Liver (tissue), 8 donors: ENCODE measurements at regions not wholly inside any gene's neighbourhood (a gene's known extent, or its start where the extent isn't known, plus 50 kb on each side); places are given as distances from the start of the nearest gene placed in this dataset.

Source experiments
- DNase-seq: peaks from one replicate; pipeline ENCODE4 v3.0.0-alpha.2; 2017; ENCODE audit warnings: low spot score
- H3K27ac ChIP-seq, 2 donors: one replicate each; pipeline ENCODE4 v1.7.0; 2013; ENCODE audit warnings: inconsistent platforms in 2 of 2, low read length in 2 of 2, control low read depth in 1 of 2, low read depth in 1 of 2, mild to moderate bottlenecking in 1 of 2
- H3K27me3 ChIP-seq, 4 donors: one replicate each; pipeline versions ENCODE4 v1.6.1 to v1.7.0; 2013; ENCODE audit warnings: low read length in 3 of 4, inconsistent platforms in 1 of 4, mild to moderate bottlenecking in 1 of 4, moderate library complexity in 1 of 4; ENCODE audit not compliant: control insufficient read depth in 4 of 4, insufficient read depth in 4 of 4
- H3K36me3 ChIP-seq, 4 donors: one replicate each; pipeline versions ENCODE4 v1.6.1 to v1.7.0; 2013; ENCODE audit warnings: low read length in 3 of 4, mild to moderate bottlenecking in 3 of 4, low read depth in 1 of 4, moderate library complexity in 1 of 4; ENCODE audit not compliant: control insufficient read depth in 4 of 4, insufficient read depth in 3 of 4
- H3K4me1 ChIP-seq, 4 donors: one replicate each; pipeline versions ENCODE4 v1.6.1 to v1.7.0; 2013; ENCODE audit warnings: low read length in 3 of 4, mild to moderate bottlenecking in 3 of 4, moderate library complexity in 1 of 4; ENCODE audit not compliant: control insufficient read depth in 4 of 4, insufficient read depth in 4 of 4
- H3K4me3 ChIP-seq, 3 donors: one replicate each; pipeline versions ENCODE4 v1.6.1 to v1.7.0; 2013; ENCODE audit warnings: low read length in 3 of 3, control low read depth in 1 of 3, low read depth in 1 of 3, mild to moderate bottlenecking in 1 of 3
- H3K9ac ChIP-seq, 2 donors: one replicate each; pipeline ENCODE4 v1.7.0; 2013; ENCODE audit warnings: low read length in 2 of 2, mild to moderate bottlenecking in 2 of 2, moderate library complexity in 2 of 2, control low read depth in 1 of 2, low read depth in 1 of 2
- H3K9me3 ChIP-seq, 4 donors: one replicate each; pipeline versions ENCODE4 v1.6.1 to v1.7.0; 2013; ENCODE audit warnings: low read length in 3 of 4; ENCODE audit not compliant: control insufficient read depth in 4 of 4
- ATF3 ChIP-seq: IDR thresholded peaks from 2 replicates; pipeline ENCODE4 v1.6.1; 2016; ENCODE audit warnings: antibody characterized with exemption
- CTCF ChIP-seq: fragments of 150-350 bp; IDR thresholded peaks from 2 replicates; pipeline ENCODE4 v1.5.1; 2017; ENCODE audit warnings: improper control_type of control experiment, low read depth, low read length; ENCODE audit not compliant: missing input control
- FOXA1 ChIP-seq: IDR thresholded peaks from 2 replicates; pipeline ENCODE4 v1.6.1; 2016; ENCODE audit warnings: antibody characterized with exemption
- GABPA ChIP-seq, 2 donors: IDR thresholded peaks in 1 of 2; conservative IDR thresholded peaks in 1 of 2; 2 replicates each; pipeline ENCODE4 v1.6.1; 2016; ENCODE audit warnings: antibody characterized with exemption in 2 of 2, mild to moderate bottlenecking in 1 of 2, moderate library complexity in 1 of 2
- HNF4A ChIP-seq, 2 donors: conservative IDR thresholded peaks; 2 replicates each; pipeline ENCODE4 v1.6.1; 2016; ENCODE audit warnings: antibody characterized with exemption in 2 of 2, mild to moderate bottlenecking in 2 of 2
- HNF4G ChIP-seq: IDR thresholded peaks from 2 replicates; pipeline ENCODE4 v1.6.1; 2016; ENCODE audit warnings: antibody characterized with exemption
- JUND ChIP-seq, 2 donors: IDR thresholded peaks; 2 replicates each; pipeline ENCODE4 v1.6.1; 2016; ENCODE audit warnings: antibody characterized with exemption in 2 of 2
- NR2F2 ChIP-seq: IDR thresholded peaks from 2 replicates; pipeline ENCODE4 v1.6.1; 2016; ENCODE audit warnings: antibody characterized with exemption
- RAD21 ChIP-seq, 2 donors: IDR thresholded peaks; 2 replicates each; pipeline ENCODE4 v1.6.1; 2016; ENCODE audit warnings: antibody characterized with exemption in 2 of 2, mild to moderate bottlenecking in 2 of 2
- REST ChIP-seq: IDR thresholded peaks from 2 replicates; pipeline ENCODE4 v1.6.1; 2016; ENCODE audit warnings: antibody characterized with exemption, mild to moderate bottlenecking
- RXRA ChIP-seq, 2 donors: IDR thresholded peaks; 2 replicates each; pipeline ENCODE4 v1.6.1; 2017 to 2018; ENCODE audit warnings: antibody characterized with exemption in 2 of 2, mild to moderate bottlenecking in 1 of 2
- SP1 ChIP-seq: IDR thresholded peaks from 2 replicates; pipeline ENCODE4 v1.6.1; 2018; ENCODE audit warnings: antibody characterized with exemption, mild to moderate bottlenecking
- TAF1 ChIP-seq: conservative IDR thresholded peaks from 2 replicates; pipeline ENCODE4 v1.6.1; 2016; ENCODE audit warnings: antibody characterized with exemption, mild to moderate bottlenecking
- YY1 ChIP-seq: IDR thresholded peaks from 2 replicates; pipeline ENCODE4 v1.6.1; 2016; ENCODE audit warnings: antibody characterized with exemption, mild to moderate bottlenecking
- WGBS: extraction: QIAGEN DNeasy Blood & Tissue Kit; methylation state at CpG from one replicate; pipeline ENCODE4 v1.1.7; 2013; 5-methylcytosine and 5-hydroxymethylcytosine counted together
- donor health status: healthy.
- donor health status: healthy.
- donor health status: healthy.
- donor health status: healthy.
- donor health status: healthy.

- Histone ChIP-seq H3K36me3 (no peaks in the 10 kb centered on the region), H3K4me3 (no peak overlapping the region), H3K9me3 (peaks cover 0 to 11% (median 4%) of the 10 kb centered on the region in 4 donors), H3K4me1 (peaks cover 0 to 5% (median 0%) of the 10 kb centered on the region in 4 donors), H3K9ac (no peak overlapping the region), H3K27me3 (no peaks in the 10 kb centered on the region), H3K27ac (no peak overlapping the region)
- WGBS = 89% methylated on average over 6 of the region's 6 CpGs
- no peak for DNase-seq
- TF ChIP-seq JUND (IDR thresholded peaks at IDR 0.05) (no peak), HNF4G (no peak), HNF4A (conservative IDR thresholded peaks at IDR 0.05) (no peak), RAD21 (IDR thresholded peaks at IDR 0.05) (no peak)
Observed at GRCh38 chr3:54071601-54072000, 50.8 kb upstream of the CACNA2D3 start.

- Histone ChIP-seq H3K9ac (no peak overlapping the region), H3K4me1 (peaks cover 0 to 16% (median 5%) of the 10 kb centered on the region in 4 donors)
Observed at GRCh38 chr3:54069961-54070360, 52.4 kb upstream of the CACNA2D3 start.

GRCh38 chr3:54067055-54067698, 55.2 kb upstream of the CACNA2D3 start:
- no peak overlapping the region for H3K27ac ChIP-seq
- H3K9ac ChIP-seq = no peak overlapping the region
- no peaks in the 10 kb centered on the region for H3K36me3 ChIP-seq
- H3K4me3 ChIP-seq = no peak overlapping the region
- no peak for DNase-seq
- no peaks in the 10 kb centered on the region for H3K27me3 ChIP-seq
- H3K4me1 ChIP-seq = peaks cover 0 to 22% (median 7%) of the 10 kb centered on the region in 4 donors
- WGBS = 49% methylated on average over 8 of the region's 8 CpGs
- H3K9me3 ChIP-seq = peaks cover 0 to 11% (median 4%) of the 10 kb centered on the region in 4 donors
- no peak for TF ChIP-seq CTCF
- no peak for TF ChIP-seq NR2F2
- no peak for TF ChIP-seq REST
- no peak for TF ChIP-seq JUND (IDR thresholded peaks at IDR 0.05)
- TF ChIP-seq RAD21 (IDR thresholded peaks at IDR 0.05) = no peak
- no peak for TF ChIP-seq ATF3
- no peak for TF ChIP-seq YY1
- TF ChIP-seq HNF4G = no peak
- no peak for TF ChIP-seq FOXA1

More at GRCh38 chr3:54069961-54070360, 52.4 kb upstream of the CACNA2D3 start:
- no peaks in the 10 kb centered on the region for H3K27me3 ChIP-seq
- no peaks in the 10 kb centered on the region for H3K36me3 ChIP-seq
- peaks cover 0 to 11% (median 4%) of the 10 kb centered on the region in 4 donors for H3K9me3 ChIP-seq
- H3K27ac ChIP-seq = no peak overlapping the region
- 88% methylated on average over 2 of the region's 2 CpGs for WGBS
- H3K4me3 ChIP-seq = no peak overlapping the region
- no peak for TF ChIP-seq GABPA (IDR thresholded peaks at IDR 0.05 in 1 of 2, conservative IDR thresholded peaks at IDR 0.05 in 1 of 2)
- no peak for TF ChIP-seq TAF1
- no peak for TF ChIP-seq RAD21 (IDR thresholded peaks at IDR 0.05)
- no peak for TF ChIP-seq ATF3
- TF ChIP-seq REST = no peak
- no peak for TF ChIP-seq SP1
- TF ChIP-seq RXRA (IDR thresholded peaks at IDR 0.05) = no peak
- TF ChIP-seq FOXA1 = no peak
- DNase-seq = no peak
